B cell (primary cell): ENCODE measurements at regions not wholly inside any gene's neighbourhood (a gene's known extent, or its start where the extent isn't known, plus 50 kb on each side); places are given as distances from the start of the nearest gene placed in this dataset.

Experiments
- ATAC-seq: fragments of 200-7000 bp; cut with Tn5 transposase; one replicate; pipeline ENCODE4 v1.10.0; 2021; ENCODE audit warnings: low read depth, mild to moderate bottlenecking, moderate number of reproducible peaks, moderate library complexity
- CTCF ChIA-PET: fragments of 350-600 bp; sonication (Branson Sonifier 250); formaldehyde crosslinking; loops from one replicate; lab custom pipeline; 2021; ENCODE audit warnings: antibody characterized with exemption, inconsistent platforms; lab: Charles Lee
- POLR2A ChIA-PET: fragments of 350-600 bp; sonication (Branson Sonifier 250); formaldehyde crosslinking; loops from one replicate; lab custom pipeline; 2021; ENCODE audit warnings: antibody characterized with exemption; lab: Charles Lee
- DNase-seq: peaks from one replicate; pipeline ENCODE4 v3.0.0; 2013
- H2AFZ ChIP-seq: 2 replicates; pipeline ENCODE4 v1.6.1; 2012; ENCODE audit warnings: mild to moderate bottlenecking, low read depth, low read length; ENCODE audit not compliant: insufficient read depth, poor library complexity, severe bottlenecking
- H3K27ac ChIP-seq, 2 donors: 1 replicate in 1 of 2; 2 replicates in 1 of 2; pipeline ENCODE4 v1.5.1; 2012 to 2013; ENCODE audit warnings: low read length in 2 of 2, mild to moderate bottlenecking in 2 of 2, moderate library complexity in 1 of 2
- H3K27me3 ChIP-seq, 4 experiments: fragments of 200-600 bp in 1 of 4; sonication (generic) in 1 of 4; replicated peaks in 1 of 4; 1 replicate in 2 of 4; 2 replicates in 2 of 4; pipeline versions ENCODE4 v1.6.1 to v1.7.0; 2013 to 2016; ENCODE audit warnings: low read length in 3 of 4, mild to moderate bottlenecking in 2 of 4, mixed read lengths in 1 of 4, moderate library complexity in 1 of 4; ENCODE audit not compliant: insufficient read depth in 4 of 4, control insufficient read depth in 3 of 4; ENCODE audit errors: control extremely low read depth in 1 of 4
- H3K36me3 ChIP-seq, 2 experiments: replicated peaks in 1 of 2; 1 replicate in 1 of 2; 2 replicates in 1 of 2; pipeline versions ENCODE4 v1.6.1 to v1.7.1; 2013; ENCODE audit warnings: low read length in 1 of 2; ENCODE audit not compliant: insufficient read depth in 2 of 2, control insufficient read depth in 1 of 2; ENCODE audit errors: control extremely low read depth in 1 of 2, extremely low read depth in 1 of 2
- H3K4me1 ChIP-seq, 2 donors: fragments of 200-600 bp in 1 of 2; sonication (generic) in 1 of 2; 1 replicate in 1 of 2; 2 replicates in 1 of 2; pipeline versions ENCODE4 v1.5.1 to v1.6.1; 2013 to 2017; ENCODE audit warnings: low read length in 2 of 2; ENCODE audit not compliant: control insufficient read depth in 2 of 2, insufficient read depth in 2 of 2
- H3K4me2 ChIP-seq: replicated peaks from 2 replicates; pipeline ENCODE3; 2012; ENCODE audit warnings: mild to moderate bottlenecking, low read depth, low read length; ENCODE audit not compliant: poor library complexity, severe bottlenecking
- H3K4me3 ChIP-seq, 5 experiments: fragments of 200-600 bp in 1 of 5; sonication (generic) in 1 of 5; 1 replicate in 3 of 5; 2 replicates in 2 of 5; pipeline versions ENCODE4 v1.5.1 to v1.7.0; 2011 to 2016; ENCODE audit warnings: low read length in 4 of 5, mild to moderate bottlenecking in 4 of 5, low read depth in 2 of 5, control low read depth in 1 of 5, moderate library complexity in 1 of 5; ENCODE audit not compliant: insufficient read depth in 1 of 5; ENCODE audit errors: control extremely low read depth in 1 of 5, extremely low read depth in 1 of 5
- H3K79me2 ChIP-seq: fragments of 200-600 bp; sonication (generic); one replicate; pipeline ENCODE4 v1.6.0; 2016; ENCODE audit warnings: low read length; ENCODE audit not compliant: control insufficient read depth, insufficient read depth
- H3K9ac ChIP-seq: fragments of 200-600 bp; sonication (generic); 2 replicates; pipeline ENCODE4 v1.6.1; 2017; ENCODE audit warnings: mild to moderate bottlenecking, low read length, moderate library complexity
- H3K9me3 ChIP-seq, 3 donors: one replicate each; pipeline versions ENCODE4 v1.6.1 to v1.7.1; 2013; ENCODE audit warnings: low read length in 2 of 3; ENCODE audit not compliant: control insufficient read depth in 2 of 3, insufficient read depth in 1 of 3; ENCODE audit errors: control extremely low read depth in 1 of 3
- H4K20me1 ChIP-seq: 2 replicates; pipeline ENCODE4 v1.6.0; 2012; ENCODE audit warnings: mild to moderate bottlenecking, low read length; ENCODE audit not compliant: insufficient read depth, control insufficient read depth, poor library complexity, severe bottlenecking
- H3K27ac Mint-ChIP-seq: one replicate; pipeline ENCODE4 v1.8.0; 2021; ENCODE audit warnings: mixed read lengths
- H3K27me3 Mint-ChIP-seq: one replicate; pipeline ENCODE4 v1.8.0; 2021; ENCODE audit warnings: mixed read lengths
- H3K4me1 Mint-ChIP-seq: one replicate; pipeline ENCODE4 v1.8.0; 2021; ENCODE audit warnings: mixed read lengths
- H3K4me3 Mint-ChIP-seq: one replicate; pipeline ENCODE4 v1.8.0; 2021; ENCODE audit warnings: mixed read lengths
- H3K9me3 Mint-ChIP-seq: one replicate; pipeline ENCODE4 v1.8.0; 2022; ENCODE audit warnings: mixed read lengths; ENCODE audit not compliant: insufficient read depth
- CTCF ChIP-seq: fragments of 200-600 bp; IDR thresholded peaks from one replicate; pipeline ENCODE4 v1.8.0; 2022; ENCODE audit warnings: antibody characterized with exemption, mild to moderate bottlenecking
- EZH2 ChIP-seq: IDR thresholded peaks from 2 replicates; pipeline ENCODE4 v1.6.1; 2012; ENCODE audit warnings: borderline replicate concordance, low read depth, mild to moderate bottlenecking, moderate library complexity, low read length; ENCODE audit not compliant: insufficient read depth, poor library complexity, severe bottlenecking
- WGBS: methylation state at CpG from one replicate; pipeline ENCODE4 v1.1.5; 2013; ENCODE audit warnings: missing lambda C conversion rate; ENCODE audit not compliant: insufficient coverage; 5-methylcytosine and 5-hydroxymethylcytosine counted together
- intact Hi-C: fragments of 100-400 bp; cut with micrococcal nuclease; formaldehyde crosslinking; loops from one replicate; pipeline ENCODE4 v1.10.0; 2022

GRCh38 chr16:5386989-5387388, 289.4 kb upstream of the EEF2KMT start:
- intact Hi-C loops = no loop called here
- H3K36me3 ChIP-seq = no peaks in the 10 kb centered on the region
- no peak overlapping the region for H3K4me2 ChIP-seq
- peaks cover 8% of the 10 kb centered on the region for H3K9me3 Mint-ChIP-seq
- no peaks in the 10 kb centered on the region for H4K20me1 ChIP-seq
- WGBS = no CpG with 5 or more reads among the region's 2 CpGs
- no peak for TF ChIP-seq EZH2
- no peak for TF ChIP-seq CTCF
- peaks cover 0 to 8% (median 0%) of the 10 kb centered on the region in 3 donors for H3K9me3 ChIP-seq
- no peaks in the 10 kb centered on the region for H3K4me1 Mint-ChIP-seq
- no peaks in the 10 kb centered on the region for H3K27me3 ChIP-seq
- no peaks in the 10 kb centered on the region for H3K27me3 Mint-ChIP-seq
- no peak overlapping the region for H3K9ac ChIP-seq
- no peak overlapping the region for H2AFZ ChIP-seq
- DNase-seq (no peak), ATAC-seq (no peak)
- H3K4me1 ChIP-seq = no peaks in the 10 kb centered on the region
- H3K79me2 ChIP-seq = no peaks in the 10 kb centered on the region
- no peak overlapping the region for H3K27ac Mint-ChIP-seq
- no peak overlapping the region for H3K27ac ChIP-seq
- no peak overlapping the region for H3K4me3 Mint-ChIP-seq
- ChIA-PET POLR2A (no interaction called here), CTCF (no interaction called here)
- no peak overlapping the region for H3K4me3 ChIP-seq

- no peak overlapping the region for H3K27ac Mint-ChIP-seq
- H3K4me1 Mint-ChIP-seq = no peaks in the 10 kb centered on the region
- peaks cover 5% of the 10 kb centered on the region for H3K9me3 Mint-ChIP-seq
- no peak overlapping the region for H3K4me3 ChIP-seq
- no CpG with 5 or more reads among the region's 3 CpGs for WGBS
- no peaks in the 10 kb centered on the region for H3K79me2 ChIP-seq
- no peaks in the 10 kb centered on the region for H3K36me3 ChIP-seq
- DNase-seq = no peak
- no peak overlapping the region for H3K4me3 Mint-ChIP-seq
- TF ChIP-seq CTCF = no peak
- no peak for TF ChIP-seq EZH2
- ATAC-seq = no peak
- H3K4me1 ChIP-seq = no peaks in the 10 kb centered on the region
- H3K27me3 Mint-ChIP-seq = no peaks in the 10 kb centered on the region
- H2AFZ ChIP-seq = no peak overlapping the region
- H3K27me3 ChIP-seq = no peaks in the 10 kb centered on the region
- no peak overlapping the region for H3K4me2 ChIP-seq
- no peaks in the 10 kb centered on the region for H4K20me1 ChIP-seq
- peaks cover 0 to 8% (median 0%) of the 10 kb centered on the region in 3 donors for H3K9me3 ChIP-seq
- H3K9ac ChIP-seq = no peak overlapping the region
- POLR2A ChIA-PET = no interaction called here
- CTCF ChIA-PET = no interaction called here
- intact Hi-C loops = no loop called here
- H3K27ac ChIP-seq = no peak overlapping the region
These were observed 288.2 kb upstream of the EEF2KMT start for GRCh38 chr16:5385811-5386210.
